GM10266 (cell line): ENCODE measurements at regions not wholly inside any gene's neighbourhood (a gene's known extent, or its start where the extent isn't known, plus 50 kb on each side); places are given as distances from the start of the nearest gene placed in this dataset.

Experiments
- DNase-seq: peaks from one replicate; pipeline ENCODE4 v3.0.0; 2012; ENCODE audit errors: extremely low spot score
- CTCF ChIP-seq: IDR thresholded peaks from 2 replicates; pipeline ENCODE4 v1.5.1; 2012; ENCODE audit warnings: mild to moderate bottlenecking, low read depth; ENCODE audit not compliant: control insufficient read depth, insufficient read depth; ENCODE audit errors: missing control alignments

GRCh38 chr2:51813247-51813646, 781.3 kb upstream of the NRXN1 start:
- no peak for TF ChIP-seq CTCF
- DNase-seq = no peak

GRCh38 chr2:51812138-51812866, 780.4 kb upstream of the NRXN1 start:
- TF ChIP-seq CTCF = no peak
- DNase-seq = no peak

- no peak for DNase-seq
- TF ChIP-seq CTCF = no peak
These were observed 778.3 kb upstream of the NRXN1 start for GRCh38 chr2:51810197-51810596.

DNA sequence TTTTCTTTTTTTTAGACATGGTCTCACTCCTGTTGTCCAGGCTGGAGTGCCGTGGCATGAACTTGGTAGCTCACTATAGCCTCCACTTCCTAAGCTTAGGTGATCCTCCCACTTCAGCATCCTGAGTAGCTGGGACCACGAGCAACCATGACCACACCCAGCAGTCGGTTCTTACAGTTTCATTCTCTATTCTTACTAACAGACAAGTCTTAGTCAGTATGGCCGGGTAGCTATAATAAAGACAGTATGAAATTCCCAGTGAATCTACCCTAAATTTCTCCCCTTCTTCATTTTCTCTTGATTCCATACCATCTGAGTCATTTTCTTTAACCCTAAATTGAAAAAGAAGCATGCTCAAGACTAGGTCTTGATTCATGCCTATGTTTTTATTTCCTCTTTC, 775.3 kb upstream of the NRXN1 start:
- no peak for TF ChIP-seq CTCF
- no peak for DNase-seq

DNA sequence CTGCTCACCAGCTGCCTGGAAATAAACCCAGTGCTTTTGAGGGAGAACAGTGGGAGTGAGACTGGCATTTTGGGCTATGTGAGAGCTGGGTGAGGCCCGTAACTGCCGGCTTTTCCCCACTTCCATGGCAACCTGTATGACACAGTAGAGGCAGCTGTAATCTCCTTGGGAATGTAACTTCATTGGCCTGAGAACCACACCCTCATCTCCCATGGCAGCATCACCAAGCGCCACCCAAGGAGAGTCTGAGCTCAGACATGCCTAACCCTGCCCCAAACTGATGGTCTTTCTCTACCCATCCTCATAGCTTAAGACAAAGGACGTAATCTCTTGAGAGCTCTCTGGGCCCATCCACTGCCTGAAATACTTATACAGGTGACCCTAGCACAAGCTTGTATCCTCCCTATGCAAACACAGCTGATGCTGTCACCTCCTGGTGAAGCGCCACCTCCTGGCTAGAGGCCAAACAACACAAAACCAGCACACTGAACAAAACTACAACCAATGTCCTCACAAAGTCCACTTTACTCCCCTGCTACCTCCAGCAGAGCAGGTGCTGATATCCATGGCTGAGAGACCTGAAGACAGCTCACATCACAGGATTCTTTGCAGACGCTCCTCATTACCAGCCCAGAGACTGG, 763.4 kb upstream of the NRXN1 start:
- TF ChIP-seq CTCF = peak; percentile 21
- no peak for DNase-seq

GRCh38 chr2:51791496-51791895, 759.6 kb upstream of the NRXN1 start:
- TF ChIP-seq CTCF = no peak
- no peak for DNase-seq

GRCh38 chr2:51790854-51791253, 758.9 kb upstream of the NRXN1 start:
- DNase-seq = no peak
- TF ChIP-seq CTCF = no peak
